HEK293 (cell line): ENCODE measurements at regions not wholly inside any gene's neighbourhood (a gene's known extent, or its start where the extent isn't known, plus 50 kb on each side); places are given as distances from the start of the nearest gene placed in this dataset.

Experiments used
- CTCF ChIP-seq: fragments of 450-650 bp; formaldehyde crosslinking; IDR thresholded peaks from 2 replicates; pipeline ENCODE4 v1.5.1; 2016; ENCODE audit warnings: missing biosample characterization, missing genetic modification characterization
- GLIS1 ChIP-seq: fragments of 450-650 bp; formaldehyde crosslinking; IDR thresholded peaks from 2 replicates; pipeline ENCODE4 v1.5.1; 2016; ENCODE audit warnings: missing biosample characterization, missing genetic modification characterization
- ZFP69B ChIP-seq: fragments of 450-650 bp; formaldehyde crosslinking; IDR thresholded peaks from 2 replicates; pipeline ENCODE4 v1.5.1; 2016; ENCODE audit warnings: missing biosample characterization, missing genetic modification characterization
- ZNF16 ChIP-seq: fragments of 450-650 bp; formaldehyde crosslinking; IDR thresholded peaks from 2 replicates; pipeline ENCODE4 v1.5.1; 2016; ENCODE audit warnings: low read depth, missing biosample characterization, missing genetic modification characterization
- ZNF335 ChIP-seq: fragments of 450-650 bp; formaldehyde crosslinking; conservative IDR thresholded peaks from 2 replicates; pipeline ENCODE4 v1.5.1; 2016; ENCODE audit warnings: missing biosample characterization, missing genetic modification characterization
- ZNF426 ChIP-seq: fragments of 450-650 bp; formaldehyde crosslinking; IDR thresholded peaks from 2 replicates; pipeline ENCODE4 v1.5.1; 2017; ENCODE audit warnings: missing biosample characterization, missing genetic modification characterization, mild to moderate bottlenecking, inconsistent platforms, moderate library complexity
- ZNF707 ChIP-seq: fragments of 450-650 bp; formaldehyde crosslinking; IDR thresholded peaks from 2 replicates; pipeline ENCODE4 v1.5.1; 2016; ENCODE audit warnings: missing biosample characterization, missing genetic modification characterization

- TF ChIP-seq ZFP69B (tag by site-specific recombination) (no peak), GLIS1 (tag by site-specific recombination) (no peak), ZNF16 (no peak), ZNF335 (tag by site-specific recombination) (no peak), ZNF426 (tag by site-specific recombination) (no peak), CTCF (tag by site-specific recombination) (no peak), ZNF707 (no peak)
Measured at GRCh38 chr16:52283584-52284375, 263.2 kb downstream of the TOX3 start.
